ENCODE measurements at regions not wholly inside any gene's neighbourhood (a gene's known extent, or its start where the extent isn't known, plus 50 kb on each side); places are given as distances from the start of the nearest gene placed in this dataset.
A peak's percentile ranks its signal among the peaks of the same experiment; 100 is the strongest.
"Not testable (repeated sequence)": the region's sequence is repeated elsewhere in the genome, so short reads cannot be mapped to it uniquely, and the experiment has no call there.

DNA sequence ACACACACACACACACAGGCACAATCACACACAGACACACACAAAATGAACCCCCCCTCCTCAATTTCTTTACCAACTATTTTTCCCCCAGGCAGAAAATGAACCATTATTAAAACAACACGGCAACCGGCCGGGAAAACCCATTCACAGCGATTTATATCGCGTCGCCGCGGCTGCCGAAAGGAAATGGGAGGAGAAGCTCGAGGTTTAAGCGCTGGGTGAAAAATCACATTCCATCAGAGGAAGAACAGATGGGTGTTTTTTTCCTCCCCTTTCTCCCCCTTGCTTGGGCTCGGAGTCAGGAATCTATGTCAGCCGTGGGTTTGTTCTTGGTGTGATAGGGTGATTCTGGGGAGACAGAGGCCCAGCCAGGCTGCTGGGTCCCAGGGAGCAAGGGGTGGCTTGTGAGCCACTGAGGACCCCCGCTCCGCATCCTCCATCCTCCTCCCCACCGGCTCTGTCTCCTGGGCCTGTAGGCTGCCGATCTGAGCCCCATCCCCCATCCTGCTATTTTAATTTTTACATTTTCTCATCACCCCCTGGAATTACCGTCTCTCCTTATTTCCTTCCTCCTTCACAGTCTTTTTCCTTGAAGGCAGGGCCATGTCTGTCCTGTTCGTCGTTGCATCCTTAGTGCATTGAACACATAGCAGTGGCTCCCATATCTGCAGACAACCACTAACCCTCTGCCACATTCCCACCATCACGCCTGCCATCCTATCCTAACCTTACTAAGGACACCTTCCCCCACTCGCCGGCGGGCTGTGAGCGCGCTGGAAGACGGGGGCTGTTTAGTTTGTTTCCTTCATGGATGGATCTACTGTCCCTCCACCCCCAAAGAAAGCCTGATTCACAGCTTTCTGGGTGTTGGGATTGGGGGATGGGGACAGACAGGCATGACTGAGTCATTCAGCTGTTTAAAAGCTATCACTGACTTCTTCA, 137.7 kb downstream of the CRLF3 start:
- DNase-seq = not testable (repeated sequence)

DNA sequence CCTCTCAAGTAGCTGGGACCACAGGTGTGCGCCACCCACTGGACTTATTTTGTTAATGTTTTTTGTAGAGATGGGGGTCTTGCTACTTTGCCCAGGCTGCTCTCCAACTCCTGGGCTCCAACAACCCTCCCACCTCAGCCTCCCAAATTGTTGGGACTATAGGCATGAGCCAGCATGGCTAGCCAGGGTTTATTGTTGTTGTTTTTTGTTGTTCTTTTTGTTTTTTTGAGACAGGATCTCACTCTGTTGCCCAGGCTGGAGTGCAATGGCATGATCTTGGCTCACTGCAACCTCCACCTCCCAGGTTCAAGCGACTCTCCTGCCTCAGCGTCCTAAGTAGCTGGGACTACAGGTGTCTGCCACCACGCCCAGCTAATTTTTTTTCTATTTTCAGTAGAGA, 142.2 kb downstream of the CRLF3 start:
- not testable (repeated sequence) for DNase-seq

DNA sequence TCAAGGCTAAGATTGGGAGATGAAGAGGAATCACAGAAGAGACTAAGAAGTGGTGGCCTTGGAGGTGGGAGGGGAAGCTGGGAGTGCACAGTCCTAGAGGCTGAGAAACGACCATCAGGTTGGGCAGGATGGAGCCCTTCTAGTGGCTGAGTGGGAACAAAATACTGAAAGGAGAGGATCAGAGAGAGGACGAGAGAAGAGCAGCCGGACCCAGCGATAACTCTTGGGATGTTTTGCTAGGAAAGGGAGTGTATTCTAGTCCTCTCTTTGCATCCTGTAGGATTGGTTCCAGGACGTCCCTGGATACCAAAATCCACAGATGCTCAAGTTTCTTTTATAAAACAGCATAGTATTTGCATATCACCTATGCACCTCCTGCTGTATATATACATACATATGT, 143.8 kb downstream of the CRLF3 start:
- DNase-seq = not testable (repeated sequence)

DNA sequence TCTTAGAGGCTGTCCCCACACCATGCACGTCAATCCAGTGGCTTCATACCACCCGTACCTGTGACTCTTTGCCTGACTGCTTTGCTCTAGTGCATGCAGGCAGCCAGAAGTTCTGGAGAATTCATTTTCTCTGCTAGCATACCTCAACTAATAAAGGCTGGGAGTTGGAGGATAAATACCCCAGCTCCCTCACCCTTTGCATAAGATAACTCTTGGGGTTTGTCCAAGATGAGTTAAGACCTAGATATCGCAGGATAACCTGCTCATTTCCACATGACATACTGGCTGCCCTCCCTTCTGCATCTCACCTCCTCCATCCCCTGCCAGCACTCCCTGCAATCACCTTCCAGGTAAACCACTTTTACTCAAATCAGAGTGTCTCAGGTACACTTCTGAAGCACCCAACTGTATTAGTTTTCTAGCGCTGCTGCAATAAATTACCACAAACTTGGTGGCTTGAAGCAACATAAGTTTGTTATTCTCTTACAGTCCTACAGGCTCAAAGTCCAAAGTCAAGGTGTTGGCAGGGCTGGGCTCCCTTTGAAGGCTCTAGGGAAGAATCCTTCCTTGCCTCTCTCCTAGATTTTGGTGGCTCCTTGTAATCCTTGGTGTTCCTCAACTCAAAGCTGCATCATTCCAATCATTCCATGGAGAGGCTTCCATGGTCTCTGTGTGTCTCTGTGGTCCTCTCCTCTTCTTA, 146.8 kb downstream of the CRLF3 start:
- no peak for DNase-seq

DNA sequence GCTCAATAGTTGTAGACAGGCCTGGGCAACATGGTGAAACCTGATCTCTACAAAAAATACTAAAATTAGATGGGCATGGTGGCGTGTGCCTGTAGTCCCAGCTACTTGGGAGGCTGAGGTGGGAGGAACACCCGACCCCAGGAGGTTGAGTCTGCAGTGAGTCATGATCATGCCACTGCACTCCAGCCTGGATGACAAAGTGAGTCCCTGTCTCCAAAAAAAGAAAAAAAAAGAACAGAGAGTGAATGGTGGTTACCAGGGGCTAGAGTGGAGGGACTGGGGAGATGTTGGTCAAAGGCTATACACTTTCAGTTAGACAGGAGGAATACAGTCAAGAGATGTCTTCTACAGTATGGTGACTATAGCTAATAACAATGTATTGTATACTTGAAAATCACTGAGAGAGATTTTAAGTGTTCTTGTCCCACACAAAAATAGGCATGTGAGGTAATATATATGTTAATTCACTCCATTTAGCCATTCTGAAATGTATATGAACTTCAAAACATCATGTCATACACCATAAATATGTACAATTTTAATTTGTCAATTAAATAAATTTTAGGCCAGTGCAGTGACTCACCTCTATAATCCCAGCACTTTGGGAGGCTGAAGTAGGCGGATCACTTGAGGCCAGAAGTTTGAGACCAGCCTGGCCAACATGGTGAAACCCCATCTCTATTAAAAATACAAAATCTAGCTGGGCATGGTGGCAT, 148.6 kb downstream of the CRLF3 start:
- DNase-seq = not testable (repeated sequence)

DNA sequence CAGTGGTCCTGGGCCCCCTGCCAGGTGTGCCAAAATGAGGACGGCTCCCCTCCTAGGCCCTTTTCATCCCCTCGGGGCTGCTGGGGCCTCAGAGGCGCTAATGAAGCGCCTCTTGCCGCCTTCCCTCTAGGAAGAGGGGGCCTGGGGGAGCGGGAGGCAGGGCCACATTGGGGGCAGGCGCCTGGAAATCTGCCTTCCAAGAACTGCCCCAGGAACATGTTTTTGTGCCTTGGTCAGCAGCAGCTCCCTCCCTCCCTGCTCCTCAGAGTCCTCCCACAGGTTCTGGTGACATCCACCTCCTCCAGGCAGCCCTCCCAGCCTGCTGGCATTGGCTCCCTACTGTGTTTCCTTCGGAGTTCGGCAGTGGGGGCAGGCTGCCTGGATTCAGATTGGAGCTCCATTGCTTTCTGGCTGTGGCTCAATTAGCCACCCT, 155.3 kb downstream of the CRLF3 start:
- not testable (repeated sequence) for DNase-seq

DNA sequence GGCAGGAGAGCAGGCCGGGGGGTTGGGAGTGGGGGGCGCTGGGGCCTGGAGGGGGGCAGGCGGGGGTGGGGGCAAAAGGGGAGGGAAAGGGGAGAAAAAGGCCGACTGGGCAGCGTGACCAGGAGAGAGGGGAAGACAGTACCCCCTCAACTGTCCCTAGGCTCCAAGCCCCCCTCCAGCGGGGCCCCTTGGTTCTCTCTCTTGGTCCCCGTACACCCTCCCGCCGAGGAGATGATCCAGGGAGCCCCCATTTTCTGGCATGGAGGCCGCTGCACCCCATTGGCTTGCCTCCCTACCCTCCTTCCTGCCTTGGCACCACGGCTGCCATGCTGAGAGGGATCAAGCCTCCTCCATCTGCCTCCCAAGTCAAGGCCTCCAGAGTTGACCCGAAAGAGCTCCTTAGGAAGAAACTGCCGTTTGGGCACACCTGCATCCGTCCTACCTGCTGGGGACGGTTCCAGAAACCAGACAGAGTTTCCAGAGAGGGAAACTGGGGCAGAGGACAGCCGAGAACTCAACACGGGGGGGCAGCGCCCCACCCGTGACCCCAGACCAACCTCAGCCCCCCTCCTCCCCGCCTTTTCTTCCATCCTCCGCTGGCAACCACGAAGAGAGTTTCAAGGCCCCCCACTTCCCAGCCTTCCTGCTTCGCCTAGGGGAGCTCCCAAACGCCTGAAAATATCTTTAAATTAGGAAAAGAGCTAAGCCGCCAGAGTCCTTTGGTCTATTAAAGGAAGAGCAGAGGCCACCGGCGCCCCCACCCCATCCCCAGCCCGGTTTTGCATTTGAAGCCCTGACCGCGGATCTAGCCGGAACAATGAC, 155.9 kb downstream of the CRLF3 start:
- DNase-seq = peak; percentile 11

DNA sequence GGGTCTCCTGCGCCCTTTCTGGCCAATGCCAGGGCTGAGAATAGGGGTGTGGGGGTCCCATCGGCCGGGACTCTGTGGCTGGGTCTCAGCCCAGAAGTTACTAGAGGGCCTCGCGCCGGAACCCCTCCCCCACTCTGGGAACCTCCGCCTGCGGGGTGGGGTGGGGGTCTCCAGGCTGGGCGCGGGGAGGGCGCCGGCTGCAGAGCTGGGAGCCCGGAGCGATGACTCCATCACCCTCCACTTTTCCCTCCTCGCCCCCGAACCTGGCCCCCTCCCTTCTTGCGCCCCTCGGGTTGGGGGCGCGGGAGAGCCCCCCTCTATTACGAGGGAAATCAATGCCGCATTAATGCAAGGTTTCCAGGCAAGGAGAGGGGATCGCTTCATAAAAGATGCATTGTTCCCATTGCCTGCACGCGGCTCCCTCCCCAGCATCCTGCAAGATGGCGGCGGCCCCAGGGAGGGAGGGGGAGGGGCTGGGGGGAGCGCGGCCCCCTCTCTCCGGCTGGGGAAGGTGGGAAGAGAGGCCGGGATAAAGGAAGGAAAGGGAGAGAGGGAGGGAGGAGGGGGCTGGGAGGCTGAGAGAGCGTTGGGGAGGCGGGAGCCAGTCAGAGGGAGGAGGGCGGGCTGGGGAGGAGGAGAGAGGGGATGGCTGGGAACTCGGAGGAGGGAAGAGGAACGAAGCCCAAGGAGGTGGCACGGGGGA, 156.7 kb downstream of the CRLF3 start:
- DNase-seq = peak; percentile 88

DNA sequence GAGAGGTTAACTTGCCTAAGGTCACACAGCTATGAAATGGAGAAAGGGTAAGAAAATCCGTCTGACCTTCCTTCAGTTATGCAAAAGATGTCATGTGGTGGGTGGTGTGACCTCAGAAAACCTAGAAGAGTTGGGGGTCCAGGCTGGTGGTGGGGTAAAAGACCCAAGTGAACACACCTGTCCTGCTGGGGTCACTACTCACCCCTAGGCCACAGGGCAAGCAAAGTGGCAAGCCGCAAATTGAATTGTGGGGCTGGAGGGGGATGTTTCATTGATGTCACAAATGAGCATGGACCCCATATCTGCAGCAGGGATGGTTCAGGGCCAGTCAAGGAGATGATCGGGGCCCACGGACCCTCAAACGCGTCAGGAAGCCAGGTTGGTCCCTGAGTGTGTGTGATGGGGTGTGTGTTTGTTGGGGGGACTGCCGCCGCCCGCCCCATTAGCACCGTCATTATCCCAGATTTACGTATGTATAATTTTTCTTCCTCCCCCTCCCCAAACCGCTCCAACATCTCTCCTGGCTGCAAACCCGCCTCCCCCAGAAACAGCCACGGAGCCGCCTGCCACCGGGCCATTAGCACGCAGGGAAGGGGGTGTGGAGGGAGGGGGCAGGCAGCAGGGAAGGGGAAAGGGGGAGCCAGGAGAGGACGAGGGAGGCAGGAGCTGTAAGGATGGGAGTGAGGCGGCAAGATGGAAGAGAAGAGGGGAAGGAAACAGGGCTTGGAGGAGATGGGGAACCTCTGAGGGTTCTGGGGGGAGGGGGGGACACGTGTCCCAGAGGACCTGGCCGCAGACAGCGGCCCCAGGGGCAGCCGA, 157.4 kb downstream of the CRLF3 start:
- not testable (repeated sequence) for DNase-seq

DNA sequence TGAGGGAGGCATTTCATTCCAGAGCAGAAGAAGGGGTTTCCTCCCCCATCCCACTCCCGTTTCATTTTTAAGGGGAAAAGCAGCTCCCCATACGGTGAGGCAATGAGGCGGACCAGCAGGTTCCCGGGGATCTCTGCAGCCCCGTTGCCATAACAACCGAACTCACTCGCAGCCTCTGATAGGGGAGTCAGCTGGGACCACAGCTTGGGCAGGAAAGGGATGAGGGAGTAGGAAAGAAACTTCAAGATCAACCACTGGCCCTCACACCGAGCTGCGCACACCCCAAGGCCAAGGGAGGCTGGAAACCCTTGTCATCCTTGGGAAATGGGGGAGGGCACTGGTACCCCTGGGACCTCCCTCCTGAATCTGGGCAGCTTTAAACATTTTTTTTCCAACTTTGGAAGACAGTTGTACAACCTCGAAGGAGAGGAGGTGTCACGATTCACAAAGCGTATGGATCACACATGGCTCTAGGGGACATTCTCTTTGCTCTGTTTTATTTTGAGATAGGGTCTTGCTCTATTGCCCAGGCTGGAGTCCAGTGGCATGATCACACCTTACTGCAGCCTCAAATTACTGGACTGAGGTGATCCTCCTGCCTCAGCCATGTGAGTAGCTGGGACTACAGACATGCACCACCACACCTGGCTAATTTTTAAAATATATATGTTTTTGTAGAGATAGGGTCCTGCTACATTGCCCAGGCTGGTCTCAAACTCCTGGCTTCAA, 160.6 kb downstream of the CRLF3 start:
- peak; percentile 4 for DNase-seq

DNA sequence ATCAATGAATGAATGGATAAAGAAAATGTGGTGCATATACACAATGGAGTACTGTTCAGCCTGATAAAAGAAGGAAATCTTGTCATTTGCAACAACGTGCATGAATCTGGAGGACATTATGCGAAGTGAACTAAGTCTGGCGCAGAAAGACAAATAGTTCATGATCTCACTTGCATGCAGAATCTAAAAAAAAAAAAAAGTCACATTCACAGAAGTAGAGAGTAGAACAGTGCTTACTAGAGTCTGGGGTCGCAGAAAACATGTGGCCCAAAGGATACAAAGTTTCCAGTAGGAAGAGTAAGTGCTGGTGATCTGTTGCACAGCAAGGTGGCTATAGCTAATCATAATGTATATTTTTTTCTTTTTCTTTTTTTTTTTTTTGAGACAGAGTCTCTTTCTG, 167.3 kb downstream of the CRLF3 start:
- DNase-seq = not testable (repeated sequence)

DNA sequence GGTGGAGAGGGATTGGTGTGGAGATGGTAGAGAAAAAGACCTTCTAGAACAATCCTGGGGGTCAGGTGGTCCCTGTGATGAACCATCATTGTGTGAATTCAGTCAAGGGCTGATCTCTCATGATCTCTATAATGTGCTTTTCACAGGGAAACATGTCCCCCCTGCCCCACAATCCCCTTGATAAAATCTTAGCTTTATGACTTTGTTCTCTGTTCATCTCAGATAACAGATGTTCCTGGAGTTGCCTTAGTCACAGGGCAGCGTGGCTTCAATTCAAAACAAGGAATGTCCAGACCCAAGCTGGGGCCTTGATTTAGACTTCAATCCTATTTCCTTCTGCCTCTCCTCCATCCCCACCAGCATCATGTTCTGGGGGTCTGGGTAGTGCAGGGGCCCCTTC, 171.5 kb downstream of the CRLF3 start:
- DNase-seq = not testable (repeated sequence)

DNA sequence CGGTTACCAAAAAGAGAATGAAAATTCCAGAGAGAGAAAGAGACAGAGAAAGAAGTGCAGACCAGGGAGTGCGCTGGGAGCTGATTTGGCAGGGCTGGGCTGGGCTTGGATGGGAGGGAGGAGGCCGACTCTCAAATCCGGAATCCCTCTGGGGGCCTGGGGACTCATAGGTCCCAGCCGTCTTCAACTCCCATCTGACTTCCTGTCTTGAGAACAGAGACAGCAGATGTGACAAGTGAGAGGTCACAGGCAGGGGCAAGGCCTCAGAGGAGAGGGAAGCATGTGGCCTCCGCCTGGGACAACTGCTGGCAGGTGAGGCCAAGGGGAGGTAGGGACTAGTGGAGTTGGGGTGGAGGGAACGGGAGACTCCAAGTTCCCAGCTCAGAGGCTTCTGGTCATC, 172.9 kb downstream of the GOSR1 start:
- DNase-seq = not testable (repeated sequence)

DNA sequence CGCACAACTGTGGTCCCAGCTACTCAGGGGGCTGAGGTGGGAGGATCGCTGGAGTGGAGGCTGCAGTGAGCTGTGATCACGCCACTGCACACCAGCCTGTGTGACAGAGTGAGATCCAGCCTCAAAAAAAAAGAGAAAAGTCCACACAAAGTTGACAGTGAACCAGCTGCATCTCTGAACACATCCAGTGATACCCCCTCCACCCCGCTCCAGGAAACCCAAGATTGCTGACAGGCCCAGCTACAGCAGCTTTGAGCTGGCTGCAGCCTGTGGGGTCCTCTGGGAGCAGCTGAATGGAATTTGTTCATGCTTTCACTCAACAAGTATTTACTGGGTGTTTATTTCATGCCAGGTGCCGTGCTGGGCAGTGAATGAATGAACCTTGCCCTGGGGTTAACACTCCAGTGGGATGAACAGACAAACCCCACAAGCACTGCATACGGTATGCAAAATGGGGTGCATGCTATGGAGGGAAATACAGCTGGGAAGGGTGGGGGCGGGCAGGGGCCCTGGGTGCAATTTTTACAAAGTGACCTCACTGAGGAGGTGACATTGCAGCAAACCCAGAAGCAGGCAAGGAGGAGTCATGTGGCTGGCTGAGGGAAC, 170.9 kb downstream of the GOSR1 start:
- not testable (repeated sequence) for DNase-seq

DNA sequence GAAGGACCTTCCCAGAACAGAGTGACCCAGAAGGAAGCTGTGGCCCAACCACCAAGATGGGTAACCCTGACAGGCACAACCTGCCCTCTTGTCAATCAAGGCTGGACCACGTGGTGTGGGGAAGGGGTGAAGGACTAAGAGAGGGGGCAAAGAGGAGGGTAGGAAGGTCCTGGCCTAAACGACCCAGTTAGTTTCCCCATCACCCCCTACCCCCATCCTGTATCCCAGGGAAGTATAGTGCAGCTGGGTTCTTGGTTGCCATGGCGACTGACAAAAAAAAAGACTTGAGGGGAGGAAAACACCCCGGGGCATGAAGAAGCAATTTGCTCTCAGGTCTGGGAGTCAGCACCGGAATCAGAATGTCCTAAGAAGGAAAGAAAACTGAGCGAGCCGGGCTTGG, 168.7 kb downstream of the GOSR1 start:
- peak; percentile 7 for DNase-seq

DNA sequence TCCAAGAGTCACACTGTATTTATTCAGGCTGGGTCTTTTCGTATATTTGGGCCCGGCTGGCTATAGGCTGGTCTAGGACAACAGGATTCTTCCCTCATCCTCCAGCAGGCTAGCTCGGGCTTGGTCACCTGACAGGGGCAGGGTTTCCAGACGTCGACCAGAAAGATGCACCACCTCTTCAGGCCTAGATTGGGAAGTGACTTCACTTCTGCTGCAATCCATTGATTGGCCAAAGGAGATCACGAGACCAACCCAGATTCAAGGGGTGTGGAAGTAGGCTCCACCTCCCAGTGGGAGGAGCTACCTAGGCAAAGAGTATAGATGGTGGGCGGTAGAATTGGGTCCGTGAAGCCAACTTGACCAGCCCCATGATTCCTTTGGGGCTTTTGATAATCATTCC, 167.5 kb downstream of the GOSR1 start:
- DNase-seq = not testable (repeated sequence)

DNA sequence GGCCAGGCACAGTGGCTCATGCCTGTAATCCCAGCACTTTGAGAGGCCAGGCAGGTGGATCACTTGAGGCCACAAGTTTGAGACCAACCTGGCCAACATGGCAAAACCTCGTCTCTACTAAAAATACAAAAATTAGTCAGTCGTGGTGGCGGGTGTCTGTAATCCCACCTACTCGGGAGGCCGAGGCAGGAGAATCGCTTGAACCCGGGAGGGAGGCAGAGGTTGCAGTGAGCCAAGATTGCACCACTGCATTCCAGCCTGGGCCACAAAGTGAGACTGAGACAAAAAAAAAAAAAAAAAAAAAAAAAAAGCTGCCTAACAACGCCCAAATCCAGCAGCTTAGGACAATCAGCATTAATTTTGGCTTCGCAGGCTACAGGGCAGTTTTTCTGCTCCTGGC, 167.1 kb downstream of the GOSR1 start:
- not testable (repeated sequence) for DNase-seq

DNA sequence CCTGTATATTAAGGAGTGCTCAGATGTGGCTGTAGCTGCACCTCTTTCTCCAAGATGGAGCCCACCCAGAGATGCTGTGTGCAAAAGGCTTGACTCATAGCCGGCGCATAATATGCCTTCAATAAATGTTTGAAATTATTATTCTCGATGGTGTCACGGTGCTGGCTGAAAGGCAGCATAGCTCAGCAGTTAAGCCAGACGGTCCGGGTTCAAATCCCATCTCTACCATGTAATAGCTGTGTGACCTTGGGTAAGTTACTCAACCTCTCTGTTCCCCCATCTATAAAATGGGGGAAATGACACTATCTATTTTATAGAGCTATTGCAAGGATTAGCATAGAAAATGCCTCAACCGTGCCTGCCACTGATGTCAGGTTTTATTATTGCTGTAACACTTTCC, 164.2 kb downstream of the GOSR1 start:
- not testable (repeated sequence) for DNase-seq

DNA sequence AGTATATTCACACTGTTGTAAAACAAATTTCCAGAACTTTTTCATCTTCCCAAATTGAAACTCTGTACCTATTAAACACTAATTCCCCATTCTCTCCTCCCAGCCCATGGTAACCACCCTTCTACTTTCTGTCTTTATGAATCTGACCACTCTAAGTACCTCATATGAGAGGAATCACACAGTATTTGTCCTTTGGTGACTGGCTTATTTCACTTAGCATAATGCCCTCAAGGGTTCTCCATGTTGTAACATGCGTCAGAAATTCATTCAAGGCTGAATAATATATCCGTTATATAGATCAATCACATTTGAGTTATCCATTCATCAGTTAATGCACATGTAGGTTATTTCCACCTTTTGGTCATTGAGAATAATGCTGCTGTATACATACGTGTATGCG, 162.2 kb downstream of the GOSR1 start:
- DNase-seq = not testable (repeated sequence)
